ENCODE measurements at regions not wholly inside any gene's neighbourhood (a gene's known extent, or its start where the extent isn't known, plus 50 kb on each side); places are given as distances from the start of the nearest gene placed in this dataset.
"Not testable (repeated sequence)": the region's sequence is repeated elsewhere in the genome, so short reads cannot be mapped to it uniquely, and the experiment has no call there.

GRCh38 chr12:127501916-127502315, 765.1 kb upstream of the TMEM132C start:
- no peak overlapping the region for H3K14ac ChIP-seq (ENCODE audit: low read length)
- WGBS, 2 donors (ENCODE audit: extremely low coverage in 2 of 2, insufficient read length in 2 of 2, insufficient replicate concordance in 1 of 2) = no CpG with 5 or more reads among the region's 6 CpGs
- H4K91ac ChIP-seq (ENCODE audit: low read depth, low read length, poor library complexity) = no peak overlapping the region
- no peak for DNase-seq (ENCODE audit: low spot score)
- no peak overlapping the region for H2BK5ac ChIP-seq (ENCODE audit: low read length)
- H3K36me3 ChIP-seq (replicated peaks in 1 of 2; ENCODE audit: control insufficient read depth in 2 of 2, insufficient read depth in 2 of 2, low read length in 2 of 2) = no peaks in the 10 kb centered on the region
- H3K18ac ChIP-seq (ENCODE audit: low read length) = no peak overlapping the region
- H3K4me3 ChIP-seq (ENCODE audit: low read length in 2 of 2) = no peak overlapping the region
- H3K79me1 ChIP-seq (ENCODE audit: low read depth, low read length) = no peaks in the 10 kb centered on the region
- H3K23ac ChIP-seq (ENCODE audit: low read depth, low read length, poor library complexity) = no peak overlapping the region
- H2BK120ac ChIP-seq (ENCODE audit: low read depth, low read length) = no peak overlapping the region
- H3K4me1 ChIP-seq (ENCODE audit: control insufficient read depth in 2 of 2, insufficient read depth in 1 of 2, low read depth in 1 of 2, low read length in 2 of 2) = no peaks in the 10 kb centered on the region
- H4K8ac ChIP-seq (ENCODE audit: low read depth, low read length) = no peak overlapping the region
- H3K4me2 ChIP-seq (ENCODE audit: insufficient read depth, low read length, poor library complexity, severe bottlenecking) = no peak overlapping the region
- no peak overlapping the region for H3K27ac ChIP-seq (replicated peaks; ENCODE audit: low read length)
- H3K27me3 ChIP-seq (ENCODE audit: control insufficient read depth in 3 of 3, insufficient read depth in 3 of 3, low read depth in 1 of 3, low read length in 3 of 3) = no peaks in the 10 kb centered on the region
- no peak overlapping the region for H2AK5ac ChIP-seq (ENCODE audit: low read depth, low read length)
- no peak overlapping the region for H2BK15ac ChIP-seq (ENCODE audit: low read length)
- no peaks in the 10 kb centered on the region for H3K9me3 ChIP-seq (replicated peaks in 1 of 2; ENCODE audit: control insufficient read depth in 2 of 2, insufficient read depth in 1 of 2, low read depth in 1 of 2, low read length in 2 of 2)
- no peak overlapping the region for H2BK12ac ChIP-seq (ENCODE audit: low read length)
- H2AFZ ChIP-seq (ENCODE audit: low read length) = no peak overlapping the region
- no peak overlapping the region for H3K4ac ChIP-seq (ENCODE audit: low read length)
- H3K9ac ChIP-seq (ENCODE audit: low read depth, low read length, poor library complexity) = no peak overlapping the region

- H3K4me2 ChIP-seq (ENCODE audit: insufficient read depth, low read length, poor library complexity, severe bottlenecking) = no peak overlapping the region
- H3K79me1 ChIP-seq (ENCODE audit: low read depth, low read length) = no peaks in the 10 kb centered on the region
- no peak overlapping the region for H4K91ac ChIP-seq (ENCODE audit: low read depth, low read length, poor library complexity)
- H3K9ac ChIP-seq (ENCODE audit: low read depth, low read length, poor library complexity) = no peak overlapping the region
- H3K4ac ChIP-seq (ENCODE audit: low read length) = no peak overlapping the region
- no peaks in the 10 kb centered on the region for H3K27me3 ChIP-seq (ENCODE audit: control insufficient read depth in 3 of 3, insufficient read depth in 3 of 3, low read depth in 1 of 3, low read length in 3 of 3)
- no CpG with 5 or more reads among the region's 7 CpGs for WGBS, 2 donors (ENCODE audit: extremely low coverage in 2 of 2, insufficient read length in 2 of 2, insufficient replicate concordance in 1 of 2)
- no peak overlapping the region for H3K4me3 ChIP-seq (ENCODE audit: low read length in 2 of 2)
- no peak overlapping the region for H2BK12ac ChIP-seq (ENCODE audit: low read length)
- no peak overlapping the region for H3K14ac ChIP-seq (ENCODE audit: low read length)
- H4K8ac ChIP-seq (ENCODE audit: low read depth, low read length) = no peak overlapping the region
- no peak overlapping the region for H2BK5ac ChIP-seq (ENCODE audit: low read length)
- no peak overlapping the region for H2BK15ac ChIP-seq (ENCODE audit: low read length)
- H3K36me3 ChIP-seq (replicated peaks in 1 of 2; ENCODE audit: control insufficient read depth in 2 of 2, insufficient read depth in 2 of 2, low read length in 2 of 2) = no peaks in the 10 kb centered on the region
- no peaks in the 10 kb centered on the region for H3K4me1 ChIP-seq (ENCODE audit: control insufficient read depth in 2 of 2, insufficient read depth in 1 of 2, low read depth in 1 of 2, low read length in 2 of 2)
- H3K23ac ChIP-seq (ENCODE audit: low read depth, low read length, poor library complexity) = no peak overlapping the region
- H2AFZ ChIP-seq (ENCODE audit: low read length) = no peak overlapping the region
- no peak overlapping the region for H2BK120ac ChIP-seq (ENCODE audit: low read depth, low read length)
- no peak overlapping the region for H2AK5ac ChIP-seq (ENCODE audit: low read depth, low read length)
- H3K9me3 ChIP-seq (replicated peaks in 1 of 2; ENCODE audit: control insufficient read depth in 2 of 2, insufficient read depth in 1 of 2, low read depth in 1 of 2, low read length in 2 of 2) = no peaks in the 10 kb centered on the region
- no peak for DNase-seq (ENCODE audit: low spot score)
- H3K18ac ChIP-seq (ENCODE audit: low read length) = no peak overlapping the region
- H3K27ac ChIP-seq (replicated peaks; ENCODE audit: low read length) = no peak overlapping the region
Measured at GRCh38 chr12:127503246-127503645, 763.7 kb upstream of the TMEM132C start.

GRCh38 chr12:127503996-127504395, 763.0 kb upstream of the TMEM132C start:
- not testable (repeated sequence) for H2BK12ac ChIP-seq (ENCODE audit: low read length); H2AFZ ChIP-seq (ENCODE audit: low read length); H3K27me3 ChIP-seq (ENCODE audit: control insufficient read depth in 3 of 3, insufficient read depth in 3 of 3, low read depth in 1 of 3, low read length in 3 of 3); H3K79me1 ChIP-seq (ENCODE audit: low read depth, low read length); H3K4ac ChIP-seq (ENCODE audit: low read length); H3K18ac ChIP-seq (ENCODE audit: low read length); H2BK15ac ChIP-seq (ENCODE audit: low read length); H3K4me3 ChIP-seq (ENCODE audit: low read length in 2 of 2); H4K8ac ChIP-seq (ENCODE audit: low read depth, low read length); H3K36me3 ChIP-seq (replicated peaks in 1 of 2; ENCODE audit: control insufficient read depth in 2 of 2, insufficient read depth in 2 of 2, low read length in 2 of 2); H2AK5ac ChIP-seq (ENCODE audit: low read depth, low read length); H2BK120ac ChIP-seq (ENCODE audit: low read depth, low read length); H3K27ac ChIP-seq (replicated peaks; ENCODE audit: low read length); H3K4me1 ChIP-seq (ENCODE audit: control insufficient read depth in 2 of 2, insufficient read depth in 1 of 2, low read depth in 1 of 2, low read length in 2 of 2); H4K91ac ChIP-seq (ENCODE audit: low read depth, low read length, poor library complexity); H3K14ac ChIP-seq (ENCODE audit: low read length); H3K4me2 ChIP-seq (ENCODE audit: insufficient read depth, low read length, poor library complexity, severe bottlenecking); H3K9me3 ChIP-seq (replicated peaks in 1 of 2; ENCODE audit: control insufficient read depth in 2 of 2, insufficient read depth in 1 of 2, low read depth in 1 of 2, low read length in 2 of 2); H3K9ac ChIP-seq (ENCODE audit: low read depth, low read length, poor library complexity); H3K23ac ChIP-seq (ENCODE audit: low read depth, low read length, poor library complexity); DNase-seq (ENCODE audit: low spot score); H2BK5ac ChIP-seq (ENCODE audit: low read length)
- WGBS, 2 donors (ENCODE audit: extremely low coverage in 2 of 2, insufficient read length in 2 of 2, insufficient replicate concordance in 1 of 2) = no CpG with 5 or more reads among the region's 4 CpGs

GRCh38 chr12:127504874-127505273, 762.1 kb upstream of the TMEM132C start:
- Histone ChIP-seq H3K36me3 (replicated peaks in 1 of 2; ENCODE audit: control insufficient read depth in 2 of 2, insufficient read depth in 2 of 2, low read length in 2 of 2) (no peaks in the 10 kb centered on the region), H4K8ac (ENCODE audit: low read depth, low read length) (no peak overlapping the region), H2BK15ac (ENCODE audit: low read length) (no peak overlapping the region), H4K91ac (ENCODE audit: low read depth, low read length, poor library complexity) (no peak overlapping the region), H2AK5ac (ENCODE audit: low read depth, low read length) (no peak overlapping the region), H3K4ac (ENCODE audit: low read length) (no peak overlapping the region), H3K4me2 (ENCODE audit: insufficient read depth, low read length, poor library complexity, severe bottlenecking) (no peak overlapping the region), H3K14ac (ENCODE audit: low read length) (no peak overlapping the region), H2BK120ac (ENCODE audit: low read depth, low read length) (no peak overlapping the region), H3K4me3 (ENCODE audit: low read length in 2 of 2) (no peak overlapping the region), H3K9me3 (replicated peaks in 1 of 2; ENCODE audit: control insufficient read depth in 2 of 2, insufficient read depth in 1 of 2, low read depth in 1 of 2, low read length in 2 of 2) (no peaks in the 10 kb centered on the region), H3K9ac (ENCODE audit: low read depth, low read length, poor library complexity) (no peak overlapping the region), H2BK12ac (ENCODE audit: low read length) (no peak overlapping the region), H3K27ac (replicated peaks; ENCODE audit: low read length) (no peak overlapping the region), H3K18ac (ENCODE audit: low read length) (no peak overlapping the region), H3K4me1 (ENCODE audit: control insufficient read depth in 2 of 2, insufficient read depth in 1 of 2, low read depth in 1 of 2, low read length in 2 of 2) (no peaks in the 10 kb centered on the region), H3K79me1 (ENCODE audit: low read depth, low read length) (no peaks in the 10 kb centered on the region), H3K27me3 (ENCODE audit: control insufficient read depth in 3 of 3, insufficient read depth in 3 of 3, low read depth in 1 of 3, low read length in 3 of 3) (no peaks in the 10 kb centered on the region), H2BK5ac (ENCODE audit: low read length) (no peak overlapping the region), H2AFZ (ENCODE audit: low read length) (no peak overlapping the region), H3K23ac (ENCODE audit: low read depth, low read length, poor library complexity) (no peak overlapping the region)
- no CpG with 5 or more reads among the region's 5 CpGs for WGBS, 2 donors (ENCODE audit: extremely low coverage in 2 of 2, insufficient read length in 2 of 2, insufficient replicate concordance in 1 of 2)
- no peak for DNase-seq (ENCODE audit: low spot score)
